HepG2 (cell line): ENCODE measurements at regions not wholly inside any gene's neighbourhood (a gene's known extent, or its start where the extent isn't known, plus 50 kb on each side); places are given as distances from the start of the nearest gene placed in this dataset.
A peak's percentile ranks its signal among the peaks of the same experiment; 100 is the strongest.

Experiments used
- ATAC-seq: fragments of 200-7000 bp; cut with Tn5 transposase; 3 replicates; pipeline ENCODE4 v1.9.1; 2020; ENCODE audit warnings: mild to moderate bottlenecking, moderate library complexity
- BruUV-seq: library from RNA; stranded (reverse); fragments of 400-500 nt; replicated peaks from 2 replicates; lab custom pipeline; 2021; lab: Mats Ljungman, UMichigan
- CTCF ChIA-PET: fragments of 300-600 bp; formaldehyde crosslinking; extraction: SDS; loops from one replicate; lab custom pipeline; 2021; ENCODE audit warnings: low total read pairs, inconsistent platforms, low intra/inter-chr PET ratio; lab: Yijun Ruan, JAX
- POLR2A ChIA-PET: fragments of 350-600 bp; sonication (Branson Sonifier 250); formaldehyde crosslinking; loops from one replicate; lab custom pipeline; 2020; ENCODE audit warnings: antibody characterized with exemption, inconsistent platforms; lab: Yijun Ruan, JAX
- DNase-seq: peaks from one replicate; pipeline ENCODE4 v3.0.0-alpha.2; 2015; ENCODE audit warnings: low spot score
- FAIRE-seq: peaks from 3 replicates; lab custom pipeline; 2011; peaks lifted over from hg19 to GRCh38; lab: Jason Lieb, UNC
- H2AFZ ChIP-seq: one replicate; pipeline ENCODE4 v1.6.1; 2011; ENCODE audit warnings: low read length, inconsistent platforms
- H3K27ac ChIP-seq: fragments of 300-600 bp; 3 replicates; pipeline ENCODE4 v1.8.0; 2011; ENCODE audit warnings: mixed run types, mild to moderate bottlenecking, mixed read lengths, low read length, inconsistent platforms; ENCODE audit not compliant: insufficient read depth; ENCODE audit errors: extremely low read length
- H3K27me3 ChIP-seq, 2 experiments: fragments of 200-600 bp in 1 of 2; 2 replicates in 1 of 2; 3 replicates in 1 of 2; pipeline versions ENCODE4 v1.6.0 to v1.8.0; 2011; ENCODE audit warnings: low read length in 2 of 2, mild to moderate bottlenecking in 2 of 2, moderate library complexity in 2 of 2, inconsistent platforms in 1 of 2; ENCODE audit not compliant: insufficient read depth in 2 of 2, control insufficient read depth in 1 of 2
- H3K36me3 ChIP-seq, 2 experiments: fragments of 200-600 bp in 1 of 2; replicated peaks in 1 of 2; 2 replicates in 1 of 2; 3 replicates in 1 of 2; pipeline versions ENCODE4 v1.5.1 to v1.8.0; 2011; ENCODE audit warnings: low read length in 2 of 2, inconsistent platforms in 1 of 2; ENCODE audit not compliant: insufficient read depth in 2 of 2, control insufficient read depth in 1 of 2
- H3K4me1 ChIP-seq: 2 replicates; pipeline ENCODE4 v1.5.1; 2012; ENCODE audit warnings: low read length, inconsistent platforms; ENCODE audit not compliant: insufficient read depth
- H3K4me2 ChIP-seq: 2 replicates; pipeline ENCODE4 v1.6.0; 2011; ENCODE audit warnings: low read depth, low read length, inconsistent platforms
- H3K4me3 ChIP-seq, 3 experiments: fragments of 200-600 bp in 1 of 3; sonication (generic), shearing (Covaris generic) in 1 of 3; replicated peaks in 1 of 3; 2 replicates each; pipeline ENCODE4 v1.5.1; 2011 to 2016; ENCODE audit warnings: low read length in 3 of 3, inconsistent platforms in 2 of 3, low read depth in 2 of 3, mild to moderate bottlenecking in 2 of 3, control low read depth in 1 of 3, mixed read lengths in 1 of 3; ENCODE audit not compliant: insufficient read depth in 1 of 3
- H3K79me2 ChIP-seq: one replicate; pipeline ENCODE4 v1.6.1; 2011; ENCODE audit warnings: low read length, inconsistent platforms; ENCODE audit not compliant: insufficient read depth
- H3K9ac ChIP-seq: 2 replicates; pipeline ENCODE4 v1.6.0; 2011; ENCODE audit warnings: mild to moderate bottlenecking, low read depth, low read length, inconsistent platforms; ENCODE audit not compliant: insufficient read depth
- H3K9me3 ChIP-seq: 2 replicates; pipeline ENCODE4 v1.5.1; 2012; ENCODE audit warnings: mild to moderate bottlenecking, low read length
- H4K20me1 ChIP-seq: 2 replicates; pipeline ENCODE4 v1.6.0; 2011; ENCODE audit warnings: inconsistent platforms, mild to moderate bottlenecking, low read length, moderate library complexity; ENCODE audit not compliant: insufficient read depth
- CAMTA2 ChIP-seq: sonication (generic); formaldehyde crosslinking; IDR thresholded peaks from 2 replicates; pipeline ENCODE4 v1.4.0; 2020; ENCODE audit warnings: mild to moderate bottlenecking, missing genetic modification reagents, borderline replicate concordance
- CCAR2 ChIP-seq: fragments of 200-400 bp; formaldehyde crosslinking; optimal IDR thresholded peaks from 2 replicates; pipeline ENCODE3; 2018; ENCODE audit warnings: low read depth, mild to moderate bottlenecking, low read length, moderate library complexity
- STAG1 ChIP-seq: sonication (generic); formaldehyde crosslinking; IDR thresholded peaks from 2 replicates; pipeline ENCODE4 v1.4.0; 2020; ENCODE audit warnings: missing genetic modification reagents
- WGBS: methylation state at CpG from one replicate; pipeline ENCODE4 v1.1.6; 2017; ENCODE audit warnings: low lambda C conversion rate; 5-methylcytosine and 5-hydroxymethylcytosine counted together
- in situ Hi-C: cut with HindIII; loops from 2 replicates; pipeline ENCODE4 v1.10.0; 2017; ENCODE audit warnings: low pct_unique_long_range_greater_than_20kb; ENCODE audit not compliant: extremely low pct_ligation_motif_present
- intact Hi-C: fragments of 100-400 bp; cut with micrococcal nuclease; formaldehyde crosslinking; loops from one replicate; pipeline ENCODE4 v1.10.0; 2022; ENCODE audit not compliant: unreplicated experiment
- TF ChIP-seq, protein P1 (sequence below): sonication (generic); formaldehyde crosslinking; IDR thresholded peaks from 2 replicates; pipeline ENCODE4 v1.5.0; 2020; ENCODE audit warnings: mild to moderate bottlenecking, missing genetic modification reagents, moderate library complexity

DNA sequence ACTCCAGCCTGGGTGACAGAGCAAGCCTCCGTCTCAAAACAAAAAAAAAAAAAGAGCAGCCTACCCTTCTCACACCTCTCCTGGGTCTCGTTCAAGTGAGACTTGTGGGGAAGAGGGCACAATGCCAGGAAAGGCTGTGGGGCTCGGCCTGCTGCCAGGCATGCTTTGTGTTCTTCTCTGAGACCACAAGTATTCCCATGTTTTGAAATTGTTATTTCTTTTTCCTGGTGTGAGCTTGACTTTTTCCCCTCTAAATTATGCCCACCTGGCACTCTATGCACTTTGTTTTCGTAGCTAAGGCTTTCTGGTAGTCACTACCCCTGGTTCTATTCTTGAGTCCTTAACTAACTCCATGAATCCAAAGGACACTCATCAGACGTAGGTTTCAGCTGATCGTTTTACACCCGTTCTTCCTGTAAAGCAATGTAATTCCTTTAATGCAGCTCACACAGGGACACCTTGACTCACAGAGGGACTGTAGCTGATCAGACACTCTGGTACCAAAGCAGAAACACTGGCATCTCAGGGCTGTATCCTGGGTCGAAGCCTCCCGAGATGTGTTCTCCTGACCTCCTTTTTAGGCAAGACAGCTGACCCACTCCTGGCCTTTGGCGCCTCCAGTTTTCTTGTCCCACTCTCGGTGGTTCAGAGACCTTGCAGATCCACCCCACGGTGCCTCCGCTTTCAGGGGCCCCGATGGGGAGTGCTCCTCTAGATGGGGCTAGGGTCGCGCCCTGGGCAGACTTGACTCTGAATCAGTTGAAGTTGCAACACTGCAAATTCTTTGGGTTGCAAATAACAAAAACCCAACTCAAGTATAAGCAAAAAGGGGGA is 193.3 kb upstream of the AGAP1 start:
- no peaks in the 10 kb centered on the region for H3K9me3 ChIP-seq
- ATAC-seq (peak; percentile 57), FAIRE-seq (no peak), DNase-seq (no peak)
- intact Hi-C loops, result no loop called here
- no peak overlapping the region for H3K9ac ChIP-seq
- H4K20me1 ChIP-seq, result no peaks in the 10 kb centered on the region
- H3K27ac ChIP-seq, result no peak overlapping the region
- H3K4me3 ChIP-seq, result no peak overlapping the region
- no peak overlapping the region for H2AFZ ChIP-seq
- H3K4me2 ChIP-seq, result no peak overlapping the region
- no TSS peak for BruUV-seq
- H3K36me3 ChIP-seq, result no peaks in the 10 kb centered on the region
- H3K27me3 ChIP-seq, result peaks cover 0 to 37% of the 10 kb centered on the region in 2 experiments; a peak in 4 of 5 replicates
- H3K79me2 ChIP-seq, result no peaks in the 10 kb centered on the region
- ChIA-PET POLR2A (no interaction called here), CTCF (no interaction called here)
- TF ChIP-seq CAMTA2 (CRISPR knock-in tag), result no peak
- 0 out of 2 replicates have a peak, but pooled peaks have one; percentile 18 for TF ChIP-seq STAG1 (CRISPR knock-in tag)
- TF ChIP-seq CCAR2, result no peak
- TF ChIP-seq, protein P1, sequence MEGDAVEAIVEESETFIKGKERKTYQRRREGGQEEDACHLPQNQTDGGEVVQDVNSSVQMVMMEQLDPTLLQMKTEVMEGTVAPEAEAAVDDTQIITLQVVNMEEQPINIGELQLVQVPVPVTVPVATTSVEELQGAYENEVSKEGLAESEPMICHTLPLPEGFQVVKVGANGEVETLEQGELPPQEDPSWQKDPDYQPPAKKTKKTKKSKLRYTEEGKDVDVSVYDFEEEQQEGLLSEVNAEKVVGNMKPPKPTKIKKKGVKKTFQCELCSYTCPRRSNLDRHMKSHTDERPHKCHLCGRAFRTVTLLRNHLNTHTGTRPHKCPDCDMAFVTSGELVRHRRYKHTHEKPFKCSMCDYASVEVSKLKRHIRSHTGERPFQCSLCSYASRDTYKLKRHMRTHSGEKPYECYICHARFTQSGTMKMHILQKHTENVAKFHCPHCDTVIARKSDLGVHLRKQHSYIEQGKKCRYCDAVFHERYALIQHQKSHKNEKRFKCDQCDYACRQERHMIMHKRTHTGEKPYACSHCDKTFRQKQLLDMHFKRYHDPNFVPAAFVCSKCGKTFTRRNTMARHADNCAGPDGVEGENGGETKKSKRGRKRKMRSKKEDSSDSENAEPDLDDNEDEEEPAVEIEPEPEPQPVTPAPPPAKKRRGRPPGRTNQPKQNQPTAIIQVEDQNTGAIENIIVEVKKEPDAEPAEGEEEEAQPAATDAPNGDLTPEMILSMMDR, result 0 out of 2 replicates have a peak, but pooled peaks have one; percentile 22
- 31% methylated on average over 16 of the region's 16 CpGs for WGBS
- in situ Hi-C loops, result no loop called here
- no peaks in the 10 kb centered on the region for H3K4me1 ChIP-seq
